ENCODE measurements at regions not wholly inside any gene's neighbourhood (a gene's known extent, or its start where the extent isn't known, plus 50 kb on each side); places are given as distances from the start of the nearest gene placed in this dataset.

- FAIRE-seq: no peak
Measured at GRCh38 chr16:80355335-80355734, 185.5 kb upstream of the DYNLRB2 start.

DNA sequence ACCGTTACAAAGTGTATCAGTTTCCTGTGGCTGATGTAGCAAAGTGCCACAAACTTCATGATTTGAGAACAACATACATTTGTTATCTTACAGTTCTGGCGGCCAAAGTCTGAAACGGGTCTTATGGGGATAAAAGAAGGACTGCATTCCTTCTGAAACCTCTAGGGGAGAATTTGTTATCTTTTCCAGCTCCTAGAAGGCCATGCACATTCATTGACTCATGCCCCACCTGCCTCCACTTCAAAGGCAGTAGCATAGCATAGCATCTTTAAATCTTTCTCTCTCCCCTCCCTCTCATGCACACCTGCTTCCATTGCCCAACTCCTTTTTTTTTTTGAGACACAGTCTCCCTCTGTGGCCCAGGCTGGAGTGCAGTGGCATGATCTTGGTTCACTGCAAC, 190.7 kb upstream of the DYNLRB2 start:
- FAIRE-seq: no peak

DNA sequence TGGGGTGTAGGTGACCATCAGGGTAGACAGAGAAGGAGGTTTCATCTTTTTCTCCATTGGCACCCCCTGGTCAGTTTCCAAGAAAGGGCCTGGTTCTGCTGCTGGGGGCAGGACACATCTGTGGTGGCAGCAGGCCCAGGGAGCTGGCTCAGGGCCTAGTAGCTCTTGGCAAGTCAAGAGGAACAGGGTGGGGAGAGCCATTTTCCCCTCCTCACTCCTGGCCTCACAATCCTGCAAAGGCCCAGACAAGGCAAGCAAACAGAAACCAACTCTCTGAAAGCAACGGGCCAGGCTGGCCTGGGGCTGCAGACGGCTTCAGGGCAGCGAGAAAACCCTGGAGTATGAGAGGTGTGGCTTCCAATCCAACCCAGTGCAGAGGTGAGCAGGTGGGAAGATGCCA, 192.9 kb upstream of the DYNLRB2 start:
- no peak for FAIRE-seq

DNA sequence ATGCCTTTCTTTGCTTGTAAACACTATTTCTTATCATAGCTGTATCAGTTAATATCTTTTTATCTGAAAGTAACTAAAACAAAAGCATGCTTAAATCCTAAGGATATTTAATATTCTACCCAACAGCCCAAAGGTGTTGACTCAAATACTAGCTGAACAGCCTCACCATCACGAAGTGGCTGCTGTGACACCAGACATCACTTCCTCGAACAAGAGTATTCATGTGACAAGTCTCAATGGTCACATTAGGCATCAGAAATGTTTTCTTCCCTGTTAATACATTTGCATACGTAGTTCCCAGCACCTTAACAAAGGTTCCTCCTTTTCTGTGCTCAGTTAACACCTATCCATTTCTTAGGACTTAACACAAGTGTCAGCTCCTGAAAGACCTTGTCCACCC, 193.8 kb upstream of the DYNLRB2 start:
- no peak for FAIRE-seq

- FAIRE-seq: no peak
Measured at GRCh38 chr16:80346111-80346632, 194.6 kb upstream of the DYNLRB2 start.

GRCh38 chr16:80345701-80346100, 195.1 kb upstream of the DYNLRB2 start:
- FAIRE-seq: no peak

DNA sequence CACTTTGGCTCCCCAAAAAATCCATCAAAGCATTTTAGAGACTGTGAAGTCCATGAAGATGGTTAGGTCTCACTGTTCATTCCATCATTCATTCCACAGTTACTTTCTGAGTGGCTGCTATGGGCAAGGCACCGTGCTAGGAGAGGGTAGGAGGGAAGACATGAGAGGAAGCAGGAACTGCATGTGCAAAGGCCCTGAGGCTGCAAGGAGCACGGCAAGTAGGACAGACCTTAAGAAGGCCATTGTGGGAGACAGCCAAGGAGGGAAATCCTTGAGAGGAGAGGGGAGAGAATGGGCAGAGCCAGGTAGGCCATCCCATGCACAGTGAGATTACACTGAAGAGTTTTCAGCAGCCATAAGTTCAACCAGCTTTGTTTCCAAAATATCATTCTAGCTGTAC, 196.2 kb upstream of the DYNLRB2 start:
- FAIRE-seq: no peak

GRCh38 chr16:80341263-80341662, 199.5 kb upstream of the DYNLRB2 start:
- no peak for FAIRE-seq

- FAIRE-seq: no peak
Measured at GRCh38 chr16:80337786-80338185, 203.0 kb upstream of the DYNLRB2 start.

- no peak for FAIRE-seq
Measured at GRCh38 chr16:80330803-80331202, 210.0 kb upstream of the DYNLRB2 start.

DNA sequence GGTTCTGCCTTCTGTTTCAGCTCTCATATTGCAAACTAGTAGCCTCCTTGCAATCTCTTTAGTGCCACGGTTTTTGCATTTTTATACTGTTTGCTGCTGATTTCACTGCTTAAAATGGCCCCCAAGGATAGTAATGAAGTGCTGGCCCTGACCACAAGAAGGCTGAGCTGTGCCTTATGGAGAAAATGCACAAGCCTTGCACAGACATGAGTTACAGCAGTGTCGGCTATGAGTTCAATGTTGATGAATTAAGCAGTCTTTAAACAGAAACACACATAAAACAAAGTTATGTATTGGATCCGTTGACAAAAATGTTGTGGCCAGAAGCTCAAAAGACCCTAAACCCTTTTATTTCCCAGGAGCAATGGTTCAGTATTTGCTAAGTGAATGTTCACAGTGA, 210.6 kb upstream of the DYNLRB2 start:
- no peak for FAIRE-seq

DNA sequence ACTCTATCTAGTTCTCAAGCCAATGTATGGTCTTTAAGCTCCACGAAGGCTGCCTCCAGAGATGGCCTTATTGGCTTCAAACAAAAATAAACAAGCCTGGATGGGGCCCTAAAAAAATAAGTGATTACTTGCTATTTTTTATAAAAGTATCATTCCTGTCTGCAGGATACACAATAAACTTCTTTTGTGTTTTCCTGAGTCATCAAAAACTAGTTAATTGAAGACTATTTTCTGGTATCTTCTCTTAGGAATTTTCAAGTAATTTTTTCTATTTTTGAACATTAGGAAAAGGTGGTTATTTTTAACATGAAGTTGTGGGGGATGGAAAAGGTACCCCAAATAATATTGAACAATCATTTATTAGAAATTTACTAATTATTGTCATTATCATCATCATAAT, 213.1 kb upstream of the DYNLRB2 start:
- no peak for FAIRE-seq

GRCh38 chr16:80324371-80324770, 216.4 kb upstream of the DYNLRB2 start:
- no peak for FAIRE-seq

DNA sequence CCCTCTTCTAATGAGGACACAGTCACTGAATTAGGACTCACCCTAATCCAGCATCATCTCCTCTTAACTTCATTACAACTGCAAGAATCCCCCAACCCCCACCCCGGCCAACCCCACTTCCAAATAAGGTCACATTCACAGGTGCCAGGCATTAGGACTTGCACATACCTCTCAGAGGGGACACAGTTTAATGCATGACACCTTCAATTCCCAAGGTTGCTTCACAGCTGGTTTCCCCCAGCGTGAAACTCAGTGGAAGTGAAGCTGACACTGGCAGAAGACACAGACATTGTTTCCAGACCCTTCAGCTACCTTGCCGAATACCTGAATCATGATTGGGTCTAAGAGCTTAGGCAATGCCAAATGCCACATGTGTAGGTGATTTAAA, 217.0 kb upstream of the DYNLRB2 start:
- no peak for FAIRE-seq

DNA sequence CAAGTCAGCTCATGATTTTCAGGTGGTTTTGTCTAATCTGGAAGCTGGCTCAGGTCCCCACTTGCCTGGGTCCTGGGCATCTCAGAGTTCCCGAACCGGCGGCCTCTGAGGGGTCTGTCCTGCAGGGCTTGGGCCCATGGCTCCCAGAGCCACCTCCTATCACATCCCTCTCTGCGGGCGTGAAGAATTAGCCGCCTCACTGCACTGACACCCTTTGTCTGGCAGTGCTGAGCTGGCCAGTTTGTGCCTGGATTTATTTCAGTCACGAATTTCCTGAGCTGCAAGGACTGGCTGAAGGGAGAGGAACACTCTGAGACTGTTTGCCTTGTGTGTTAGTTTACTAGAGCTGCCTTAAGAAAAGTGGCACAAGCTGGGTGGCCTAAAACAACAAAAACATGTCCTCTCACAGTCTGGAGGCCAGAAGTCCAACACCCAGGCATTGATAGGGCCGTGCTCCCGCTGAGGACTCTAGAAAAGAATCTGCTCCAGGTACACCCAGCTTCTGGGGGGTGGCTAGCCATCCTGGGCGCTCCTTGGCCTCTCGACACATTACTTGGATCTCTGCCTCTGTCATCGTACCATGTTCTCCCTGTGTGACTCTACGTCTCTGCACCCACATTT, 217.5 kb upstream of the DYNLRB2 start:
- FAIRE-seq: no peak

DNA sequence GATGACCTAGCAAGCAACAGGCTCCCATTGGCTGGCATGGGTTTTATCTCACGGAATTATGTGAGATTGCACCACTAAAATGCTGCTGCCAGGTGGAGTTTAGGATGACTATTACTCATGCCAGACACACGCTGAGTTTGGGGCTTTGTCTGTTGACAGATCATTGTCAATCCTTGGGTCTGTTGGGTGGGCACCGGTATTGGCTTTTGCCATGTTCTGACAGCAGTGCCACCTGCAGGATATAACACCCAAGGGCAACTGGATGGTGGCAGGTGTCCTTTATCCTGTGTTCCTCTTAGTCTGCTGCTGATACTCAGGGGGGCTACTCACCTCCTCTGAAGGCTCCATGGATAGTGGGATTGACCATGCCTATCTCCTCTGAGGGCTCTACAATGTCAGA, 221.6 kb upstream of the DYNLRB2 start:
- no peak for FAIRE-seq

DNA sequence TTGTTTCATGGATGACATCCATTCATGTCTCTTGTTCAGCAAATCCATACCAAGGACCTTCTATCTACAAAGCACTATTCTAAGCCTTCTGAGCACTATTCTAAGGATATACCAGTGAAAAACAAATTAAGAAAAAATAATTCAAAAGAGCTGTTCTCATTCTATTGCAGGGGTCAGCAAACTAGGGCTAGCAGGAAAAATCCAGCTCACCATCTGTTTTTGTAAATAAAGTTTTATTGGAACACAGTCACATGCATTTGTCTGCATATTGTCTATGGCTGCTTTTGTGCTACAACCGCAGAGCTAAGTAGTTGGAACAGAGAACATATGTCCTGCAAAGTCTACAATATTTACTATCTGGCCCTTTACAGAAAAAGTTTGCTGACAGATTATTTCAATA, 222.7 kb upstream of the DYNLRB2 start:
- no peak for FAIRE-seq

DNA sequence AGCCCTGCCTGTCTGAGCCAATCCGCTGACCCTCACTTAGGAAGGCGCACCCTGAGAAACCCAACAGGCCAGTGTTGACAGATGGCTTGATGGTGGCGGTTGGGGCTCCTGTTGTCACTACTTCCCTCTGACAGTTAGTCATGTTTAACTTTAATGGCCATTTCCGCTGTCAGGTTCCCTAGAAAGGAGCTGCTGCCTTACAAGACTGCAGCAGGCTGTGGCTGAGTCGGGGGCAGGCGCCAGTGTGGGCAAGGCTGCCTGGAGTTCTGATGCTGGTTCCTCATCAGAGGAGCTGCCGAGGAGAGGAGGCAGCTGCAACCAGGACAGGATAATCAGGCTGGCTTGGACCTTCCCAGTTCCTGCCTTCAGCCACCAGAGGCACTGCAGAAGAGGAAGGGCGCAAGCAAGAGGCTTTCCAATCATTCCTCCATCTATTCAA, 223.2 kb upstream of the DYNLRB2 start:
- no peak for FAIRE-seq

GRCh38 chr16:80317116-80317515, 223.7 kb upstream of the DYNLRB2 start:
- no peak for FAIRE-seq

DNA sequence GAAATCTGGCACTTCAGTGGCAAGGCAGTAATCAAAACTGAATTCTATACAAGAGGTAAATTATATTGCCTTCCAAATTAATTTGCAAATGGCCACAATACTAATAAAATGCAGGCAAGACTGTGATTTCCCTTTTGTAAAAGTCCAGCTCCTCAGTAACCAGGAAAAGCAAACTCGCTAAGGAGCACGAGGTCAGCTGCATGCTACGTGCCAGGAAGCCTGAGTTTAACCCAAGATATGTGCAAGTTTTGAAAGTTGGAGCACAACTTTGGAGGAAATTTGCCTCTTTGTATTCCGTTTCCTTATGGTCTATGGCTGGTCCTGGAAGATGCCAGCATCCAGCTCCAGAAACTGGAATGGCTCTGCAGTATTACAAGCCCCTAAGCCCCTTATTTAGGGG, 226.8 kb upstream of the DYNLRB2 start:
- no peak for FAIRE-seq

DNA sequence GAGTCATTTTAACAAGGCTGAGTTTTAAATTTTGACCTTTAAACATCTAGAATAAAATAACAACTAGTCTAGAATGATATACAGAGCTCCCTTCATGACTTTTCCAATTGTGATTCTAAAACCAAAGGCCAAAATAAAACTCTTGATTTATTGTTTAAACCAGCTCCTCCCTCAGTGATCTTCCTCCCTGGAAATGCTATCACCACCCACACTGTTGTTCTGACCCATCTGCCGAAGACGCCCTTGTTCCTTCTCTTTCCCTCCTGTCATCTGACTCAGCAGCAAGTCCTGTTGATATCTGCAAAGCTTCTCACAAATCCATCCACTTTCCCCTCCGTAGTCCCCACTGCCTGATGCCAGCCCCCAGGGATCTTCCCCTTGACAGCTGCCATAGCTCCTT, 231.6 kb upstream of the DYNLRB2 start:
- no peak for FAIRE-seq

- no peak for FAIRE-seq
Measured at GRCh38 chr16:80305410-80305809, 235.4 kb upstream of the DYNLRB2 start.

GRCh38 chr16:80303691-80304090, 237.1 kb upstream of the DYNLRB2 start:
- no peak for FAIRE-seq

DNA sequence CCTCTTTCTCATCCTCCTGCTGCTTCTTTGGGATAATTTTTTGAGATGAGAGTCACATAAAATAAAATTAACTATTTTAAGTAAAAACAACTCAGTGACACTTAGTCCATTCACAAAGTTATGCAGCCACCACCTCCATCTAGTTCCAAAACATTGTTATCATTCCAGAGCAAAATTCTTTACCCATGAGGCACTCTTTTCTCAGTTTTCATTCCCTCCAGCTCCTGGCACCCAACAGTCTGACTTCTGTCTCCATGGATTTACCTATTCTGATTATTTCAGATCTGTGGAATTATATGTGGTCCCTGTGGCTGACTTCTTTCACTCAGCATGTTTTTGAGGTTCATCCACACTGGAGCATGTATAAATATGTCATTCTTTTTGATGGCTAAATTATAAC, 239.9 kb upstream of the DYNLRB2 start:
- FAIRE-seq: no peak

DNA sequence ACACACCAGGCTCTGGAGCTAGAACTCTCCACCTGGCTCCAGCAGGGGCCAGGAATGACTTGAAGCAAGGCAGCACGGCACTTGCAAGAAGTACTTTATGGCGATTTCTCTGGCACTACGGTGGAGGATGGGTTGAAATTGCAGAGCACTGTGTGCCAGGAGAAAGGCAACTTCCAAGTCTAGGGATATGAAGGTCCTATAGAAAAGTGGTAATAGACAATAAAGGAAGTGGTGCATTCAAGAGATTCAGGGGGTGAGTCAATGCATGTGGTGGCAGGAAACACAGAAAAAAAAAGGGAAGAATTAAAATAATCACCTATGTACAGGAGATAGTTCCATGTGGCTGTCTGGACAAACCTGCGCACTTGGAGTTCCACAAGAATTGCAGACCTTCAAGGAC, 240.3 kb upstream of the DYNLRB2 start:
- FAIRE-seq: no peak

DNA sequence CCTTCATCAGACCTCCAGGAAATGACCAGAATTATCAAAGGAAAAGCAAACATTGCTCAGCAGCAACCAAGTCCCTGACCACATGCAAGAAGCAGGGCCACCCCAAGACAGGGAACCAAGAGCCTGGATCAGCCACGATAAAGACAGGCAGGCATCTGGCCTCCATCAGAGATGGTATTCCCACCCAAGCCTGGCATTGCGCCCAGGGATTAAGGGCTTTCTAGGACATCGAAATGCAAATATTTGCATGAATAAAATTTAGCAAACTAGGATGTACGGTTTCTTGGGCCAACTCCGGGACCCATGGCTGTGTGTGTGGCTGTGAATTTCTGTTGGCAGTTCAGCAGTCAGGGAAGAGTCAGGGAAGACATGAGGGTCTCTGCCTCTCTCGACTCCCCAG, 241.4 kb upstream of the DYNLRB2 start:
- no peak for FAIRE-seq
